BJ (cell line): ENCODE measurements at regions not wholly inside any gene's neighbourhood (a gene's known extent, or its start where the extent isn't known, plus 50 kb on each side); places are given as distances from the start of the nearest gene placed in this dataset.

Experiments used
- CTCF ChIA-PET: fragments of 350-600 bp; formaldehyde crosslinking; extraction: SDS; loops from one replicate; lab custom pipeline; 2021; ENCODE audit warnings: antibody characterized with exemption, inconsistent platforms; lab: Yijun Ruan, JAX
- POLR2A ChIA-PET: fragments of 300-600 bp; sonication (Branson Sonifier 250); formaldehyde crosslinking; extraction: SDS; loops from one replicate; lab custom pipeline; 2021; ENCODE audit warnings: antibody characterized with exemption; lab: Charles Lee
- DNase-seq: peaks from one replicate; pipeline ENCODE4 v3.0.0-alpha.2; 2011; ENCODE audit warnings: low read depth
- H3K27me3 ChIP-seq: 2 replicates; pipeline ENCODE4 v1.6.0; 2011; ENCODE audit warnings: low read length; ENCODE audit not compliant: control insufficient read depth, insufficient read depth
- H3K36me3 ChIP-seq: 2 replicates; pipeline ENCODE4 v1.5.1; 2011; ENCODE audit warnings: low read length; ENCODE audit not compliant: control insufficient read depth, insufficient read depth
- H3K4me3 ChIP-seq: 2 replicates; pipeline ENCODE4 v1.5.1; 2011; ENCODE audit warnings: low read depth, mild to moderate bottlenecking, control low read depth, low read length
- CTCF ChIP-seq: IDR thresholded peaks from 2 replicates; pipeline ENCODE4 v1.5.1; 2011; ENCODE audit warnings: low read depth, mild to moderate bottlenecking, control low read depth, inconsistent platforms, low read length, moderate library complexity; ENCODE audit not compliant: insufficient read depth

- Histone ChIP-seq H3K27me3 (no peaks in the 10 kb centered on the region), H3K4me3 (no peak overlapping the region), H3K36me3 (no peaks in the 10 kb centered on the region)
- POLR2A ChIA-PET, result no interaction called here
- no peak for DNase-seq
- no peak for TF ChIP-seq CTCF
- CTCF ChIA-PET, result no interaction called here
Observed at GRCh38 chr20:11015440-11015839, 341.6 kb upstream of the JAG1 start.

- CTCF ChIA-PET, result no interaction called here
Observed at GRCh38 chr20:11017446-11017845, 343.6 kb upstream of the JAG1 start.

GRCh38 chr20:11018668-11019170 is 344.9 kb upstream of the JAG1 start:
- POLR2A ChIA-PET, result no interaction called here
- TF ChIP-seq CTCF, result no peak
- no peaks in the 10 kb centered on the region for H3K36me3 ChIP-seq
- no peak for DNase-seq
- H3K4me3 ChIP-seq, result no peak overlapping the region
- H3K27me3 ChIP-seq, result no peaks in the 10 kb centered on the region
- CTCF ChIA-PET, result no interaction called here

More at GRCh38 chr20:11017446-11017845, 343.6 kb upstream of the JAG1 start:
- no peak for DNase-seq
- no peaks in the 10 kb centered on the region for H3K36me3 ChIP-seq
- no peaks in the 10 kb centered on the region for H3K27me3 ChIP-seq
- no peak for TF ChIP-seq CTCF
- H3K4me3 ChIP-seq, result no peak overlapping the region
- POLR2A ChIA-PET, result no interaction called here

- Histone ChIP-seq H3K27me3 (no peaks in the 10 kb centered on the region), H3K4me3 (no peak overlapping the region), H3K36me3 (no peaks in the 10 kb centered on the region)
- CTCF ChIA-PET, result no interaction called here
- POLR2A ChIA-PET, result no interaction called here
- DNase-seq, result no peak
- TF ChIP-seq CTCF, result no peak
Observed at GRCh38 chr20:11020712-11021111, 346.9 kb upstream of the JAG1 start.

- TF ChIP-seq CTCF, result no peak
- Histone ChIP-seq H3K27me3 (no peaks in the 10 kb centered on the region), H3K4me3 (no peak overlapping the region), H3K36me3 (no peaks in the 10 kb centered on the region)
- no peak for DNase-seq
- CTCF ChIA-PET, result no interaction called here
- POLR2A ChIA-PET, result no interaction called here
Observed at GRCh38 chr20:11027224-11027623, 353.4 kb upstream of the JAG1 start.
